GM19025 (cell line): ENCODE measurements at regions not wholly inside any gene's neighbourhood (a gene's known extent, or its start where the extent isn't known, plus 50 kb on each side); places are given as distances from the start of the nearest gene placed in this dataset.

ENCODE experiments used
- ATAC-seq: cut with Tn5 transposase; IDR thresholded peaks from one replicate; pipeline ENCODE4 v1.9.1; 2021; ENCODE audit warnings: mild to moderate bottlenecking, low read depth, moderate library complexity; ENCODE audit not compliant: unreplicated experiment

DNA sequence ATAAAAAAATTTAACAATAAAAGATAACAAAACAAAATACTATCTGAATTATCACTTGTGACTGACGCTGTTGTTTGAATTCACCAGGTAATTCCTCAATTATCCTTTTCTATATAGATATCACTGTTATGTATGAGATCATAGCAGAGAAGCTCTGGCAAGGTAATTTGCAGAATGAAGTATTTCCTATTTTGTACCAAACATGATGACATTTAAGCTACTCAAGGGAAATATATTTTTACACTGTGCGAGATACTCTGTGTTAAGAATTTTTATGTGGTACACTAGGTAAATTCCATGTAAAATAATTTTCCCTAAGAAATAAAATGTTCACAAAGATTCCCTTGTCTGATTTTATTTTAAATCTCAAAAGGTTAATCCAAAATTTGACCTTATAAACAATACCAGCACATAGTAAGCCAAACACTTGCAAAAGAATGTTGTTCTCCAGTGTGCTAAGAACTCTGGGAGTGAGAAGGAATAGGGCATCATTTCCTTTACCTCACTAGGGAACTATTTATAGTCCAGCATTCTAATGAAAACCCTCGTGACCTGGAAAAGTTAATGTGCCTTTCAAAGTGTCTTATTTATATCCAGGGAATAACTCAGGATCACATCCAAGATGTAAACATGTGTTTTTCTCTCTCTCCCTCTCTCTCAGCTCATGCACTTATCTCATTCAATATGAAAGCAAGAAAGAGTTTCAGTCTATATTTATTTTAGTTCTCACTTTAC is 115.2 kb upstream of the RAP1B start:
- ATAC-seq = no peak

DNA sequence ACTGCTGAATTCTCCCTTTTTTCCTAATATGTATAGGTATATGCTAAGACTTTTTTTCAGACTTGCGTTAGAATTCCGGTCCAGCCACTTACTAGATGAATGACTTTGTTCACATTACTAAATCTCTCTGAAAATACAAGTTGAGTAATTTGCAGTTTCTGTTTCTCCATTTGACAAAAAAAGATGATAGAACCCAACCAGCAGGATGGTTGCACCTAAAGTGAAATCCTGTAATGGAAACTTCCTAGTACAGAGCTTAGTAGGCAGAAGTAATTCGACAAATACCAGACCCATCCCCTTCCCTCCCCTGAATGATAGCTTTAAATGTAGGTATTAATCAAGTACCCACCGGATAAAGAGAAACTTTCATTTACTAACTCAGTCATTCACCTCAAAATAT is 113.6 kb upstream of the RAP1B start:
- peak; percentile 50 for ATAC-seq

DNA sequence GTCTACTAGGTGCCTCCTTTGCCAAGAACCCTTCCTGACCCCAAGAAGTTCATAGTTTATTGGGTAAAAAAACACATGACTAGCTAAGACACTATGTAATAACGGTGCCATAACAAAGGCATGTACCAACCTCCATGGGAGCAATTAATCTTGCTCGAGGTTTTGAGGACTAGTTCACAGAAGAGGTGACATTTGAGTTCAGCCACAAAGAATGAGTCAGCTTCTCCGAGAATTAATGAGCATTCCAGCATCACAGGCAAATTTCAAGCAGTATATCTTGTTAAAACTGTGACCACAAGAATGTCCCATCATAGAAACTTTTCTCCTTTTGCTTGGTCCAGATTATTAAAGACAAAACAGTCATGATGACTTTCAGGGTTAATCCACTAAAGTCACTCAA is 113.0 kb upstream of the RAP1B start:
- ATAC-seq = no peak

- no peak for ATAC-seq
Observed at GRCh38 chr12:68498736-68499135, 112.0 kb upstream of the RAP1B start.

GRCh38 chr12:68499616-68500015 is 111.1 kb upstream of the RAP1B start:
- ATAC-seq = no peak

- no peak for ATAC-seq
Observed at GRCh38 chr12:68501226-68501625, 109.5 kb upstream of the RAP1B start.

DNA sequence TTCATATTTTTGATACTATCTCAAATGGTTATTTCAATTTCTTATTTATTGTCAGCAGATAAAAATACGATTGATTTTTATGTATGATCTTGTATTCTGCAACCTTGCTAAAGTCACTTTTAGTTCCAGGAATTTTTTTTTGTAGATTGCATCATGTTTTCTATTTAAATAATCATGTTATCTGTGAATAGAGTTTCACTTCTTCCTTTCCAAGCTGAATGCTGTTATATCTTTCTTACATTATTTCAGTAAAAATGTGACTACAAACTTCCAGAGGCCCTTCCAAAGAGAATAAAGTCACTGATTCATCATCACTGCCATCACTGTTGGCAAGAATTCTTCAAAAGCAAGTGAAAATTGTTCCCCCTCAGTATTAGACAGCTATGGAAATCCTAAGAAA is 104.7 kb upstream of the RAP1B start:
- ATAC-seq = no peak

DNA sequence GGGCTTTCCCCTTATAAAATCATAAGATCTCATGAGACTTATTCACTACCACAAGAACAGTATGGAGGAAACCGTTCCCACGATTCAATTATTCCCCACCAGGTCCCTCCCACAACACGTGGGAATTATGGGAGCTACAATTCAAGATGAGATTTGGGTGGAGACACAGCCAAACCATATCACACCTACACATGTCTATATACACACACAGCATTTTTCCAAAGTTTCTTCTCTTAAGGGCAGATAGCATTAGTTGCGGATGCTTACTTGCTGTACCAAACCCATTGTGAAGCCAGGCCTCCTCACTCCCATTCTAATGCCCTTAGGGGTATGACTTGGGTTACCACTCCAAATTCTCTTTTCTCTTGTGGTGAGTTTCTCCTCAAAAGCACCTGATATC is 104.1 kb upstream of the RAP1B start:
- no peak for ATAC-seq

DNA sequence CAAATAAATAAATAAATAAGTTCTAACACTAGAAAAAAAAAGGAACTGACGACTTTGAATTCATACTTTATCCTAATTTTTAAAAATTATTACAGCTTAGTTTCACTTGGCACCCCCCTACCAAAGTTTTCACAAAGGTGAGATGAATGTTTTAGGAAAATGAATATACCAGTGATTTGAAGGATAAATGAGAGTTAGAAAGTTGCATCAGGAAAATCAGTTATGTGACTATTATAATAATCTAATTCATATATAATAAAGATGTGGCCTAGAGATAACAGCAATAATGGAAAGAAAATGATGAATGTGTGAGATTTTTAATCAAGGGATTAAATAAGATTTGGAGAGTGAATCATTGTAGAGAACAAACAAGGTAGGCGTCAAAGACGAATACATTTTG is 103.0 kb upstream of the RAP1B start:
- no peak for ATAC-seq

GRCh38 chr12:68508576-68508975 is 102.1 kb upstream of the RAP1B start:
- no peak for ATAC-seq

GRCh38 chr12:68509242-68509641 is 101.5 kb upstream of the RAP1B start:
- no peak for ATAC-seq

DNA sequence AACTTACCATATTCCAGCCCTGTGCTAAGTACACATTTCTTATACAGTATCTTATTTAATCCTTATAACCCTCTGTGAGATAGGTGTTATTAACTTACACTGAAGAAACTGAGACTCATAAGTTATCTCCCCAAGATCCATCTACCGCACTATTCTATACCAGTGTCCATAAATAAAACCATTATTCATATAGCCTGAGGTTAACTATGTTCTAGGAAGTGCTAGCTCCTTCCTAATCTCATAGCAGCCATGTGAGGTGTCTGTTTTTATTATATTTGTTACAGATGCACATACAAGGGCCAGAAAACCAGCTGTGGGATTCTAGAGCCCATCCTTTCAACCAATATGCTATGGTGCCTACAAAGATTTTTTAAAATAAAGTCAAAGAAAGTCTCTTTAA is 100.3 kb upstream of the RAP1B start:
- ATAC-seq = no peak

DNA sequence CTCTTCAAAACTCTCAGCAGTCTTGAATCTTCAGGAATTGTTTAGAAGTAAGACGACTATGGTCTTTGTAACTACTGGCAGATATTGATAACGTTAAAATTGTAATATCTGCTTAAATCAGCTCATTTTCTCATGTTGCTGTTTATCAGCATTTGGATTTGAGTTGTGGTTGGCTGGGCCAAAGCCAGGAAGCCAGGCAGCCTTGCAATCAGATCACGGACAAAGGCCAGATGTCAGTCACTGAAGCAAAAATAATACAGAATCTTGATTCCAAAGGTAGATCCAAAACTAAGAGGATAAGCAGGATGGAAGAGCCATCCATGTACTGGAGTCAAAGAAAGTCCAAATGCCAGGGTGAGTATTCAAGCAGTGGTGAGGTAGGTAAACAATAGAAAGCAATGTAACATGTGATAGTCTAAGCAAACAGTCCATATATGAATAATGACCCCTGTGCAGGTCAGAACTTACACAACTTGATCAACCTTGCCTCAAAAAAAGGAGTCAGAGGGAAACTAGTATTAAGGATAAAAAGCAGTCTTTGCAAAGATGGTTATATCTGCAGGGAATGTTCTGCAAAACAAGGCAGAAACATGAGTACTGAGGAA is 95.8 kb upstream of the RAP1B start:
- no peak for ATAC-seq

- no peak for ATAC-seq
Observed at GRCh38 chr12:68515793-68516192, 94.9 kb upstream of the RAP1B start.

DNA sequence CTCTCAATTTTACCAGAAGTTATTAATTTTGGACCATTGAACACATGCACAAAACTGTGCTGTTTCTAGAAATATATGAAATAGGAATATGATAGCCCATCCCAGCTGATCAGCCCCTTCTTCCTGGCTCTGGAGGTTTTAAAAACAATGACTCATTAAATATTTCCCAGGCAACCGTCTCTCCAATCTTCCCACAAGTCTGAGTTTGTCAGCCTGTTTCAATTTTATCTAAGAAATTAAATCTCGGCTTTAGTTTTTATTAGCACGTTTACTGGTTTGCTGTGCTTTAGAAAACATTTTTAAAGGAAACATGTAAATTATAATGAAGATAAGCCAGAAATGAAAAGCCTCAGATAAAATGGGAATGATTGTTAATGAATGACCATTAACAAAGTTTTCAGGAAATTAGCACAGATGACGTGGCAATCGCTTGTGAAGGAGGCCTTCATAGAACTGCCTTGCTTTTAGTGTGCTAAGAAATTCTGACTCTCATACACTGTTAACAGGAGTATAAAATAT is 89.3 kb upstream of the RAP1B start:
- no peak for ATAC-seq

DNA sequence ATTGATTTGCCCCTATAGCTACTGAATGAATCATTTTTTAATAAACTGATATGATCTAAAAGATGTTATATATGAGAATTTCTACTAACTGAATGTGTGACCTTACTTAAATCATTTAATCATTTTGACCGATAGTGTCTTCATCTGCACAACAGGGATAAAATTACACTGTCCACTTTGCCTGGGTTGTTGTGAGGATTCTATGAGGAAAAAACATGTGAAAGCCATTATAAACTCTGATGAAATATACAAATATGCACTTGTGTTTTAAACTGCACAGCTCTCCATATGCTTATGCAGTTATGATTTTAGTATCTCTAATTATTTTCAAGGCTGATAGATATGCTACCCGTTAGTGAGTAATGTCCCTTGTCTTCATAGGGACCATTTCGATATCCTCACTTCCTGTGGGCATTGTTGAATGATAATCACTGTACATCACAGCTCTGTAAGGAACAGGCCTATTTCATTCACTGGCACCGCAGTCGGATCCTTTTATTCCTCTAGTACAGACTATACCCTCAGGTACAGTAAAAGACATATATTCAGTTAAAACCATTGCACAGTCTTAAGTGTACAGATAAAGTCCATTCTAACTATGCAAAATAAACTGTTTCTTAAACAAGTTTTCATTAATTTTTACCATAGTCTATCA is 88.7 kb upstream of the RAP1B start:
- ATAC-seq = no peak

DNA sequence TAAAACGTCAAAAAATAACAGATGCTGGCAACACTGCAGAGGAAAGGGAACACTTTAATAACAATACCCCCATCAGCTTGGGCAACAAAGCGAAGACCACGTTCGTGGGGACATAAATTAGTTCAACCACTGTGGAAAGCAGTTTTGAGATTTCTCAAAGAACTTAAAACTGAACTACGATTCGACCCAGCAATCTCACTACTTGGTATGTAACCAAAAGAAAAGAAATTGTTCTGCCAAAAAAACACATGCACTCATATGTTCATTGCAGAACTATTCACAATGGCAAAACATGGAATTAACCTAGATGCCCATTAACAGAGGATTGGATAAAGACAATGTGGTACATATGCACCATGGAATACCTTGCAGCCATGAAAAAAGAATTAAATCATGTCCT is 81.2 kb upstream of the RAP1B start:
- no peak for ATAC-seq

GRCh38 chr12:68529869-68530268 is 80.8 kb upstream of the RAP1B start:
- no peak for ATAC-seq

DNA sequence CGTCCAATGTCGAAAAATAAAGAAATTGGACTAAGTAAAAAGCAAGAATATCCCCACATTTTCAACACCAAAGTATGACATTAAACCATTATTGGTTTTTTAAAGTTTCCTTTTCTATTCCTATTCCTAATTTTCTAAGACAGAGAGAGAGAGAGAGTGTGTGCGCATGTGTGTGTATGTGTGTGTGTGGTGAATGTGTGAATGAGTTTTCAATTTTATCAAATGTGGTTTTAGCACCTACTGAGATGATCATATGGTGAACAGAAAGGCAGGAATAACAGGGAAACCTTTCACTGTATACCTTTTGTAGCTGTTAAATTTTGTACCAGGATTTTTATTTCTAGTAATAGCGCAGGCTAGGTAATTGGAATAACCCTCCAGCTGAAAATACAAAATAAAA is 80.4 kb upstream of the RAP1B start:
- ATAC-seq = no peak

DNA sequence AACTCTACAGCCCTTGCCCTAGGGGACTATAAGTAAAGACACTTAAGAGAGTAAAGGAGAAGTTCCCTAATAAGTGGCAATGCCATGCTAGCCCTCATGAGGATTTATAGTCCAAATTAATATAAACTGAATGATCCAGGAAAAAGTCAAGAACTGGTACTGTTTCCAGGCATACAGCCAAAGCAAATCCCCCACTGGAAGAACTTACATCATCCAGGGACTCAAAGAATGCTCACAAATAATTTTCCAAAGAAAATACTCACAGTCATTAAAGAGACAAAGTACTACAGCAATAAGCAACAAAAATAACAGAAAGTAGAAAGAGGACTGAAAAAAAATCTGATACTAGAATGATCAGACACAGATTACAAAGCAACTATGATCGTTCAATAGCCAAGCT is 79.7 kb upstream of the RAP1B start:
- ATAC-seq = no peak

DNA sequence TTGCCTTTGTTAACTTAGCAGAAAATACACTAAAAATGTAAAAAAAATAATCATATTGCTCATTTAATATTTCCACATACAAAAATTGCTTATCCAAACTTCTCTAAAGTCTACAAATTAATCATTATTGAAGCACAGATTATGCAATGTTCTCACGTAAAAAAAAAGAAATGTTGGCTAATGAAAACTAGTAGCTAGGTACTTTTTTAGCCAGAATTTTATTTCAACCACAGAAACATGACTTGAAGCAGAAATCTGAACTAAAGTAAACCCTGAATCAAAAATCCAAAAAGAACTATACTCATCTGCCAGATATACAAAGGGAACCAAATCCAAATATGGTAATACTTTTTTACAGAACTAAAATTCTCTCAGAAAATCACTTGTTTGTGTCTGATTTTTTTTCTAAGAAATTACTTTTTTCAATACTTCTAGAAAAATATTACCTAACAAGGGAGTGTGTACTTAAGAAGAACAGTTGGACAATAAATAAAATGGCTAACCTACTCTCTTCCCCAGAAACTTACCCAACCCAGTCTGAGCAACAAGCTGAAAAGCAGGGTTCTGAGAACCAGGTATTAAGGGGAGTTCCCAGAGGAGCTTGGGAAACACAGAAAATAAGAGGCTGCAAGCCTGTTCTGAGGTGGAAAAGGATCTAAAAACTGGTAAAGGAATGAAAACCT is 78.4 kb upstream of the RAP1B start:
- ATAC-seq = no peak
